ENCODE measurements at regions not wholly inside any gene's neighbourhood (a gene's known extent, or its start where the extent isn't known, plus 50 kb on each side); places are given as distances from the start of the nearest gene placed in this dataset.
"Not testable (repeated sequence)": the region's sequence is repeated elsewhere in the genome, so short reads cannot be mapped to it uniquely, and the experiment has no call there.

GRCh38 chr6:105688573-105688972 lies 285.7 kb upstream of the PREP start:
- DNase-seq (ENCODE audit: low spot score): no peak
- H3K4me3 ChIP-seq (ENCODE audit: low read depth in 1 of 3, low read length in 3 of 3): no peak overlapping the region
- H3K36me3 ChIP-seq (ENCODE audit: control insufficient read depth in 4 of 4, insufficient read depth in 3 of 4, low read depth in 1 of 4, low read length in 3 of 4): no peaks in the 10 kb centered on the region
- 73% methylated on average over 1 of the region's 1 CpG for WGBS
- peaks cover 0 to 11% (median 6%) of the 10 kb centered on the region in 4 donors for H3K9me3 ChIP-seq (ENCODE audit: control insufficient read depth in 4 of 4, low read length in 3 of 4)
- TF ChIP-seq SP1 (IDR thresholded peaks at IDR 0.05): no peak
- TF ChIP-seq RAD21 (IDR thresholded peaks at IDR 0.05): no peak
- no peak for TF ChIP-seq CTCF (IDR thresholded peaks at IDR 0.05; ENCODE audit: low read depth, low read length, missing input control)
- TF ChIP-seq FOXA2 (IDR thresholded peaks at IDR 0.05): no peak
- no peak for TF ChIP-seq ZBTB33 (IDR thresholded peaks at IDR 0.05)
- TF ChIP-seq YY1 (IDR thresholded peaks at IDR 0.05): no peak
- TF ChIP-seq RXRA (IDR thresholded peaks at IDR 0.05): no peak
- no peak for TF ChIP-seq REST (IDR thresholded peaks at IDR 0.05)
- no peak for TF ChIP-seq JUND (IDR thresholded peaks at IDR 0.05)
- no peak for TF ChIP-seq NR2F2 (IDR thresholded peaks at IDR 0.05)
- no peaks in the 10 kb centered on the region for H3K4me1 ChIP-seq (ENCODE audit: control insufficient read depth in 4 of 4, insufficient read depth in 4 of 4, low read length in 3 of 4)
- no peak overlapping the region for H3K27ac ChIP-seq (ENCODE audit: low read depth in 1 of 2, low read length in 2 of 2)
- no peak overlapping the region for H3K9ac ChIP-seq (ENCODE audit: low read depth in 1 of 2, low read length in 2 of 2)
- H3K27me3 ChIP-seq (ENCODE audit: control insufficient read depth in 4 of 4, insufficient read depth in 4 of 4, low read length in 3 of 4): peaks cover 0 to 6% (median 0%) of the 10 kb centered on the region in 4 donors

GRCh38 chr6:105686793-105687192 lies 283.9 kb upstream of the PREP start:
- H3K4me1 ChIP-seq (ENCODE audit: control insufficient read depth in 4 of 4, insufficient read depth in 4 of 4, low read length in 3 of 4); DNase-seq (ENCODE audit: low spot score); H3K9ac ChIP-seq (ENCODE audit: low read depth in 1 of 2, low read length in 2 of 2); H3K27me3 ChIP-seq (ENCODE audit: control insufficient read depth in 4 of 4, insufficient read depth in 4 of 4, low read length in 3 of 4); H3K4me3 ChIP-seq (ENCODE audit: low read depth in 1 of 3, low read length in 3 of 3); H3K36me3 ChIP-seq (ENCODE audit: control insufficient read depth in 4 of 4, insufficient read depth in 3 of 4, low read depth in 1 of 4, low read length in 3 of 4); H3K27ac ChIP-seq (ENCODE audit: low read depth in 1 of 2, low read length in 2 of 2): not testable (repeated sequence)
- peaks cover 0 to 11% (median 6%) of the 10 kb centered on the region in 4 donors for H3K9me3 ChIP-seq (ENCODE audit: control insufficient read depth in 4 of 4, low read length in 3 of 4)
- 95% methylated on average over 1 of the region's 1 CpG for WGBS

GRCh38 chr6:105681061-105681460 lies 278.2 kb upstream of the PREP start:
- Histone ChIP-seq H3K36me3 (ENCODE audit: control insufficient read depth in 4 of 4, insufficient read depth in 3 of 4, low read depth in 1 of 4, low read length in 3 of 4) (no peaks in the 10 kb centered on the region), H3K4me1 (ENCODE audit: control insufficient read depth in 4 of 4, insufficient read depth in 4 of 4, low read length in 3 of 4) (no peaks in the 10 kb centered on the region), H3K9ac (ENCODE audit: low read depth in 1 of 2, low read length in 2 of 2) (no peak overlapping the region), H3K27ac (ENCODE audit: low read depth in 1 of 2, low read length in 2 of 2) (no peak overlapping the region), H3K4me3 (ENCODE audit: low read depth in 1 of 3, low read length in 3 of 3) (no peak overlapping the region), H3K9me3 (ENCODE audit: control insufficient read depth in 4 of 4, low read length in 3 of 4) (no peaks in the 10 kb centered on the region), H3K27me3 (ENCODE audit: control insufficient read depth in 4 of 4, insufficient read depth in 4 of 4, low read length in 3 of 4) (no peaks in the 10 kb centered on the region)
- WGBS: 69% methylated on average over 1 of the region's 1 CpG
- DNase-seq (ENCODE audit: low spot score): no peak
- TF ChIP-seq REST (IDR thresholded peaks at IDR 0.05): no peak
- no peak for TF ChIP-seq FOXA1 (IDR thresholded peaks at IDR 0.05)
- TF ChIP-seq GABPA (IDR thresholded peaks at IDR 0.05 in 1 of 2, conservative IDR thresholded peaks at IDR 0.05 in 1 of 2): no peak
- TF ChIP-seq JUND (IDR thresholded peaks at IDR 0.05): no peak
- no peak for TF ChIP-seq CTCF (IDR thresholded peaks at IDR 0.05; ENCODE audit: low read depth, low read length, missing input control)
